GM12878 (cell line): ENCODE measurements at regions not wholly inside any gene's neighbourhood (a gene's known extent, or its start where the extent isn't known, plus 50 kb on each side); places are given as distances from the start of the nearest gene placed in this dataset.

ENCODE experiments used
- CTCF ChIP-seq, 3 experiments: IDR thresholded peaks in 2 of 3; conservative IDR thresholded peaks in 1 of 3; 2 replicates each; pipeline ENCODE4 v1.5.1; 2011; ENCODE audit warnings: low read depth in 3 of 3, low read length in 3 of 3, mild to moderate bottlenecking in 3 of 3, control low read depth in 2 of 3, moderate library complexity in 2 of 3, inconsistent platforms in 1 of 3, mixed read lengths in 1 of 3; ENCODE audit not compliant: control insufficient read depth in 2 of 3, insufficient read depth in 1 of 3; ENCODE audit errors: extremely low read depth in 1 of 3
- ELK1 ChIP-seq: IDR thresholded peaks from 2 replicates; pipeline ENCODE4 v1.6.1; 2012; ENCODE audit warnings: low read depth, low read length, improper control_type of control experiment
- EP300 ChIP-seq, 2 experiments: fragments of 150-350 bp in 1 of 2; IDR thresholded peaks; 2 replicates each; pipeline ENCODE4 v1.6.1; 2011 to 2012; ENCODE audit warnings: low read depth in 2 of 2, low read length in 2 of 2, borderline replicate concordance in 1 of 2, improper control_type of control experiment in 1 of 2, inconsistent platforms in 1 of 2; ENCODE audit not compliant: control insufficient read depth in 1 of 2
- POLR2A ChIP-seq: IDR thresholded peaks from 2 replicates; pipeline ENCODE4 v1.6.1; 2011; ENCODE audit warnings: low read depth, mild to moderate bottlenecking, low read length
- SREBF1 ChIP-seq: IDR thresholded peaks from 2 replicates; pipeline ENCODE4 v1.6.1; 2012; ENCODE audit warnings: mild to moderate bottlenecking, low read length
- TARDBP ChIP-seq: IDR thresholded peaks from 2 replicates; pipeline ENCODE4 v1.6.1; 2016; ENCODE audit warnings: borderline replicate concordance

- TF ChIP-seq CTCF (IDR thresholded peaks at IDR 0.05 in 2 of 3, conservative IDR thresholded peaks at IDR 0.05 in 1 of 3; ENCODE audit: control insufficient read depth in 2 of 3, extremely low read depth in 1 of 3, insufficient read depth in 1 of 3, low read depth in 3 of 3, low read length in 3 of 3): no peak
- TF ChIP-seq ELK1: no peak
- no peak for TF ChIP-seq EP300 (IDR thresholded peaks at IDR 0.05; ENCODE audit: borderline replicate concordance in 1 of 2, control insufficient read depth in 1 of 2, low read depth in 2 of 2, low read length in 2 of 2)
- no peak for TF ChIP-seq TARDBP
- TF ChIP-seq SREBF1: no peak
- no peak for TF ChIP-seq POLR2A
Measured at GRCh38 chr4:144295286-144295995, 154.9 kb upstream of the GYPA start.
